ENCODE measurements at regions not wholly inside any gene's neighbourhood (a gene's known extent, or its start where the extent isn't known, plus 50 kb on each side); places are given as distances from the start of the nearest gene placed in this dataset.

DNA sequence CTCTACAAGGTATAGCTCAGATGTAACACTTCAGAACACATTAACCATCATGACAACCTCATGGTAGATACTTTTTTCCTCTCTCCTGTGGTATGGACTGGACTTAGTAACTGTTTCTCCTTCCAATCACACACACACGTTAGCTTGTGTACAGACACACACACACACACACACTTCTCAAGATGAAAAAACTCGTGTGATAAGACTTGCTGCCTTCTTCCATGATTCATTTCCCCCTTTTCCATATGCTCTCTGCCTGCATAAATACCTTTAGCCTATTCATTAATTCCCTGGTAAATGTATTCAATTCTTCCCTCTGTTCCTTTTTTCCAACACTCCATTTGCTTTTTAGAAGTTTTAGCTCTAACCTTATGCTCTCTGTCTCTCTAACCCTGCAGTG lies 118.9 kb upstream of the TANK start:
- H3K9me3 ChIP-seq, result no peaks in the 10 kb centered on the region
- H3K36me3 ChIP-seq, result no peaks in the 10 kb centered on the region
- TF ChIP-seq CTCF (IDR thresholded peaks at IDR 0.05), result no peak
- TF ChIP-seq POLR2A (IDR thresholded peaks at IDR 0.05), result no peak
- no peak for TF ChIP-seq POLR2AphosphoS5 (IDR thresholded peaks at IDR 0.05)
- TF ChIP-seq EP300 (IDR thresholded peaks at IDR 0.05), result no peak
- H3K27me3 ChIP-seq, result no peaks in the 10 kb centered on the region
- H3K27ac ChIP-seq, result no peak overlapping the region
- 24 to 61% methylated on average over 2 of the region's 2 CpGs for WGBS, 2 donors
- H3K4me3 ChIP-seq, result no peak overlapping the region
- DNase-seq, result no peak
- H3K4me1 ChIP-seq, result peaks cover 0 to 13% (median 0%) of the 10 kb centered on the region in 4 donors
- intact Hi-C loops (cut with DNase I), result no loop called here

- intact Hi-C loops (cut with DNase I), result no loop called here
- Histone ChIP-seq H3K9me3 (no peaks in the 10 kb centered on the region), H3K4me1 (peaks cover 0 to 13% (median 0%) of the 10 kb centered on the region in 4 donors), H3K36me3 (no peaks in the 10 kb centered on the region), H3K27me3 (no peaks in the 10 kb centered on the region), H3K4me3 (no peak overlapping the region), H3K27ac (no peak overlapping the region)
- no peak for TF ChIP-seq POLR2A (IDR thresholded peaks at IDR 0.05)
- no peak for TF ChIP-seq EP300 (IDR thresholded peaks at IDR 0.05)
- TF ChIP-seq POLR2AphosphoS5 (IDR thresholded peaks at IDR 0.05), result no peak
- no peak for TF ChIP-seq CTCF (IDR thresholded peaks at IDR 0.05)
- WGBS, 2 donors, result 41 to 84% methylated on average over 2 of the region's 2 CpGs
- DNase-seq, result no peak
Measured at GRCh38 chr2:161042990-161043625, 117.1 kb upstream of the TANK start.

GRCh38 chr2:161044095-161044865 lies 115.9 kb upstream of the TANK start:
- WGBS, 2 donors, result 46 to 64% methylated on average over 6 of the region's 6 CpGs
- H3K4me3 ChIP-seq, result no peak overlapping the region
- intact Hi-C loops (cut with DNase I), result no loop called here
- H3K27me3 ChIP-seq, result no peaks in the 10 kb centered on the region
- no peak for DNase-seq
- H3K9me3 ChIP-seq, result no peaks in the 10 kb centered on the region
- no peaks in the 10 kb centered on the region for H3K36me3 ChIP-seq
- H3K4me1 ChIP-seq, result peaks cover 0 to 13% (median 0%) of the 10 kb centered on the region in 4 donors
- H3K27ac ChIP-seq, result no peak overlapping the region
- no peak for TF ChIP-seq POLR2AphosphoS5 (IDR thresholded peaks at IDR 0.05)
- no peak for TF ChIP-seq EP300 (IDR thresholded peaks at IDR 0.05)
- no peak for TF ChIP-seq CTCF (IDR thresholded peaks at IDR 0.05)
- no peak for TF ChIP-seq POLR2A (IDR thresholded peaks at IDR 0.05)

GRCh38 chr2:161044921-161045320 lies 115.3 kb upstream of the TANK start:
- Histone ChIP-seq H3K36me3 (no peaks in the 10 kb centered on the region), H3K4me1 (peaks cover 0 to 13% (median 0%) of the 10 kb centered on the region in 4 donors), H3K4me3 (no peak overlapping the region), H3K27me3 (no peaks in the 10 kb centered on the region), H3K9me3 (no peaks in the 10 kb centered on the region), H3K27ac (no peak overlapping the region)
- WGBS, 2 donors, result 13 to 62% methylated on average over 1 of the region's 1 CpG
- intact Hi-C loops (cut with DNase I), result no loop called here
- DNase-seq, result no peak
- TF ChIP-seq POLR2AphosphoS5 (IDR thresholded peaks at IDR 0.05) (peak in 2 of 4 donors; percentile 8 to 16), CTCF (IDR thresholded peaks at IDR 0.05) (no peak)
